ENCODE measurements at regions not wholly inside any gene's neighbourhood (a gene's known extent, or its start where the extent isn't known, plus 50 kb on each side); places are given as distances from the start of the nearest gene placed in this dataset.

DNA sequence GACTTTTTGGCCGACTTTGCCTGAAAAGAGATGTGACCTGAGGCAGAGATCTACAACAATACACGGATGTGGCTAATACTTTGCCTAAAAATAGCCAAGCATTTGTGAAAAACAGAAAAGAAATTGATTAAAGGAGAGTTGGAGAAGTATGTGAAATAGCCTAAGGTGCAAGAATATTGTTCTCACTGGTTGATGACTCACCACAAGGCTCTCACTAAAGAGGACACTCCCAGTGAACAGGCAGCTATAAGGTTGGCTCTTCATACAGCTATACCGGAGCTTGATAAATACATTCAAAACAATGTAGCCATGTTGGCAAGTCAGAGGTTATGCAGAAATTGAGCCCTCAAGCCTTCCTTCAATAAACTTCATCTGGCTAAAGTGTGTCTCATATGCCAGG is 317.2 kb upstream of the GRAMD2B start:
- no peak overlapping the region for H2AFZ ChIP-seq (ENCODE audit: low read length)
- H3K36me3 ChIP-seq (ENCODE audit: insufficient read depth, low read length): no peaks in the 10 kb centered on the region
- no peaks in the 10 kb centered on the region for H3K4me1 ChIP-seq (ENCODE audit: low read length)
- H4K20me1 ChIP-seq (ENCODE audit: insufficient read depth, low read depth, low read length): no peaks in the 10 kb centered on the region
- no peaks in the 10 kb centered on the region; the same call in none of the 2 replicates for H3K9me3 ChIP-seq (ENCODE audit: low read length)
- no peaks in the 10 kb centered on the region; the same call in 1 of the 2 replicates for H3K9me2 ChIP-seq (replicated peaks; ENCODE audit: insufficient read depth, low read length)
- H3K27me3 ChIP-seq (ENCODE audit: low read length): no peaks in the 10 kb centered on the region
- H3K4me3 ChIP-seq (ENCODE audit: low read length): no peak overlapping the region
- DNase-seq: no peak
- H3K27ac ChIP-seq (ENCODE audit: low read length): no peak overlapping the region
- H3K79me2 ChIP-seq (ENCODE audit: low read length): no peaks in the 10 kb centered on the region
- H3K4me2 ChIP-seq (ENCODE audit: low read depth, low read length, poor library complexity, severe bottlenecking): no peak overlapping the region
- no peak overlapping the region for H3K9ac ChIP-seq (ENCODE audit: low read length)

DNA sequence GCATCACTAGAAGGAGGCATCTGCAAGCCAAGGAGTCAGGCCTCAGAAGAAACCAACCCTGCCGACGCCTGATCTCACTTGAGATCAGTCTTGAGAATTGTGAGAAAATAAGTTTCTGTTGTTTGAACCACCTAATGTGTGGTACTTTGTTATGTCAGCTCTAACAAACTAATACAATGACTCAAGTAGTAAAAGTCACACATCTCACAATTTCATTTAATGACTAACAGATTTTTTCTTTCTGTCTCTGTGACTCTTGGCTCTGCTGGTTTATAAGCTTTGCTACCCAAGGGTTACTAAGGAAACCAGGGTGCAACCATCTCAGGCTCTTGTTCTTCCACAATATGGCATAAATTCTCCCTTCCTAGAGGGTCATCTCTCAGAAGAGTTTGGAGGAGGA is 315.8 kb upstream of the GRAMD2B start:
- H3K36me3 ChIP-seq (ENCODE audit: insufficient read depth, low read length): no peaks in the 10 kb centered on the region
- H3K79me2 ChIP-seq (ENCODE audit: low read length): no peaks in the 10 kb centered on the region
- no peak overlapping the region for H2AFZ ChIP-seq (ENCODE audit: low read length)
- no peaks in the 10 kb centered on the region for H3K4me1 ChIP-seq (ENCODE audit: low read length)
- no peak for DNase-seq
- H3K4me2 ChIP-seq (ENCODE audit: low read depth, low read length, poor library complexity, severe bottlenecking): no peak overlapping the region
- H3K9me2 ChIP-seq (replicated peaks; ENCODE audit: insufficient read depth, low read length): no peaks in the 10 kb centered on the region; the same call in 1 of the 2 replicates
- no peak overlapping the region for H3K4me3 ChIP-seq (ENCODE audit: low read length)
- H4K20me1 ChIP-seq (ENCODE audit: insufficient read depth, low read depth, low read length): no peaks in the 10 kb centered on the region
- H3K27me3 ChIP-seq (ENCODE audit: low read length): no peaks in the 10 kb centered on the region
- no peak overlapping the region for H3K27ac ChIP-seq (ENCODE audit: low read length)
- H3K9me3 ChIP-seq (ENCODE audit: low read length): no peaks in the 10 kb centered on the region; the same call in 1 of the 2 replicates
- H3K9ac ChIP-seq (ENCODE audit: low read length): no peak overlapping the region

DNA sequence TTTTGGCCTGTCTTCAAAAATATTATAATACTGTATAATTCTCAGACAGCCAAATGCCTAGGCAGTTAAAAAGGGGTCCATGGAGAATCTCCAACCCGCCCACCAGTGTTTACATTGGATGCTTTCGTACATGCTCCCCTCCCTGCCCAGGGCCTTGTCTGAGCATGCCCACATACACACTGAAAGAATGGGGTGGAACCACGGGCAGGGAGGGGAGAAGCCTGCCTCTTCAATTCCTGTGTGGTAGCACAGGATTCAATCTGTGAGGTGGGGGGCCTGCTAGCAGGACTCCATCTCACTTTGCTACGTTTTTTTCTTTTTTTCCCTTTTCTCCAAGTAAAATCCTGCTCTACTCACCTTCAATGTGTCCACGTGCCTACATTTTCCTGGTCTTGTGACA is 314.7 kb upstream of the GRAMD2B start:
- Histone ChIP-seq H4K20me1 (ENCODE audit: insufficient read depth, low read depth, low read length) (no peaks in the 10 kb centered on the region), H3K27ac (ENCODE audit: low read length) (no peak overlapping the region), H3K4me1 (ENCODE audit: low read length) (no peaks in the 10 kb centered on the region), H3K9me3 (ENCODE audit: low read length) (no peaks in the 10 kb centered on the region; the same call in 1 of the 2 replicates), H3K4me3 (ENCODE audit: low read length) (no peak overlapping the region), H3K27me3 (ENCODE audit: low read length) (no peaks in the 10 kb centered on the region), H3K9ac (ENCODE audit: low read length) (no peak overlapping the region), H2AFZ (ENCODE audit: low read length) (no peak overlapping the region), H3K36me3 (ENCODE audit: insufficient read depth, low read length) (no peaks in the 10 kb centered on the region), H3K79me2 (ENCODE audit: low read length) (no peaks in the 10 kb centered on the region), H3K9me2 (replicated peaks; ENCODE audit: insufficient read depth, low read length) (no peaks in the 10 kb centered on the region), H3K4me2 (ENCODE audit: low read depth, low read length, poor library complexity, severe bottlenecking) (no peak overlapping the region)
- no peak for DNase-seq

DNA sequence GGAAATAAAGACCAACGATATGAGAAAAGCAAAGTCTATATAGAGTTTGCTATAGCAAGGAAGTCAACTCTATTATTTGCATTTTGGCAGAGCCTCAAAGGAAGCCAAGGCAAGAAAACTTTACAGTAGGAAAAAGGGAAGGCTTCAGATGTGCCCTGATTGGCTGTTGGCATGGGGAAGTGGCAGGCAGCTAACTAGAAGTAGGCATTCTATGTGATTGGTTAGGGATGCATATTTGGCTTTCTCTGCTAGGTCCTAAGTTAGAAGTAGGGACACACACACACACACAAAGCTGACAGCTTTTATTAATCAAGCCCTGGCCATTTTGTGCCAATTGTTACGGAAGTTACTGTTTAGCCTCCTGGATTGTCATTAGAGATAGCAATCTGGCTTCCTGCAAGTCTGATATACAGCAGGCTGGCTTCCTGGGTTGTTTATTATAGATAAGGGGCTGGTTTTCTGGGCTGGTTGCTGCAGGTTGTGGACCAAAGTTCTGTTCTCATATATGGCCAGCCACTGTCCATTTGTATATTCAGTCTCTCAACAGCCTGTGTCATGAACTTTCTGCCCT is 308.1 kb upstream of the GRAMD2B start:
- no peaks in the 10 kb centered on the region for H3K36me3 ChIP-seq (ENCODE audit: insufficient read depth, low read length)
- H3K4me2 ChIP-seq (ENCODE audit: low read depth, low read length, poor library complexity, severe bottlenecking): no peak overlapping the region
- no peak overlapping the region for H3K9ac ChIP-seq (ENCODE audit: low read length)
- H3K79me2 ChIP-seq (ENCODE audit: low read length): no peaks in the 10 kb centered on the region
- H3K27ac ChIP-seq (ENCODE audit: low read length): no peak overlapping the region
- H3K27me3 ChIP-seq (ENCODE audit: low read length): no peaks in the 10 kb centered on the region
- no peaks in the 10 kb centered on the region for H3K9me3 ChIP-seq (ENCODE audit: low read length)
- no peak overlapping the region for H3K4me3 ChIP-seq (ENCODE audit: low read length)
- H4K20me1 ChIP-seq (ENCODE audit: insufficient read depth, low read depth, low read length): no peaks in the 10 kb centered on the region
- H3K4me1 ChIP-seq (ENCODE audit: low read length): no peaks in the 10 kb centered on the region
- no peaks in the 10 kb centered on the region; the same call in 1 of the 2 replicates for H3K9me2 ChIP-seq (replicated peaks; ENCODE audit: insufficient read depth, low read length)
- no peak overlapping the region for H2AFZ ChIP-seq (ENCODE audit: low read length)
- DNase-seq: no peak

DNA sequence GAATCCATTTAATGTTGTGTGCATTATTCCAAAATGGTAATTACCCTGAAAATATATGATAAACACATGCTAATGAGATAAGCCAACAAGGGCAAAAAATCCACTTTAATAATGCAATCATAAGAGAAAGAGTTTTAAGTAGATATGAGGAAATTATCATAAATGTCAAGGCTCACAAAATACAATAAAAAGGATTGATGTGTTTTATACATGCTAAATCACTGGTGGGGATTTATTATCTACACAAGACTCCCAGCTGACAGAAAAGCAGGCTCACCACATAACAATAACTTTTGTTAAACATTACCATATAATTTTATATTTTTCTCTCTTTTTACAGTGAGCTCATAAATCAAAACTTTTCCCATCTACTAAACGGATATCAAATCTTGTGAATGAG is 306.2 kb upstream of the GRAMD2B start:
- Histone ChIP-seq H4K20me1 (ENCODE audit: insufficient read depth, low read depth, low read length) (no peaks in the 10 kb centered on the region), H3K9me3 (ENCODE audit: low read length) (no peaks in the 10 kb centered on the region), H3K4me2 (ENCODE audit: low read depth, low read length, poor library complexity, severe bottlenecking) (no peak overlapping the region), H3K4me1 (ENCODE audit: low read length) (no peaks in the 10 kb centered on the region), H3K9ac (ENCODE audit: low read length) (no peak overlapping the region), H3K27me3 (ENCODE audit: low read length) (no peaks in the 10 kb centered on the region), H3K9me2 (replicated peaks; ENCODE audit: insufficient read depth, low read length) (no peaks in the 10 kb centered on the region; the same call in 1 of the 2 replicates), H3K4me3 (ENCODE audit: low read length) (no peak overlapping the region), H3K79me2 (ENCODE audit: low read length) (no peaks in the 10 kb centered on the region), H2AFZ (ENCODE audit: low read length) (no peak overlapping the region), H3K27ac (ENCODE audit: low read length) (no peak overlapping the region), H3K36me3 (ENCODE audit: insufficient read depth, low read length) (no peaks in the 10 kb centered on the region)
- DNase-seq: no peak

DNA sequence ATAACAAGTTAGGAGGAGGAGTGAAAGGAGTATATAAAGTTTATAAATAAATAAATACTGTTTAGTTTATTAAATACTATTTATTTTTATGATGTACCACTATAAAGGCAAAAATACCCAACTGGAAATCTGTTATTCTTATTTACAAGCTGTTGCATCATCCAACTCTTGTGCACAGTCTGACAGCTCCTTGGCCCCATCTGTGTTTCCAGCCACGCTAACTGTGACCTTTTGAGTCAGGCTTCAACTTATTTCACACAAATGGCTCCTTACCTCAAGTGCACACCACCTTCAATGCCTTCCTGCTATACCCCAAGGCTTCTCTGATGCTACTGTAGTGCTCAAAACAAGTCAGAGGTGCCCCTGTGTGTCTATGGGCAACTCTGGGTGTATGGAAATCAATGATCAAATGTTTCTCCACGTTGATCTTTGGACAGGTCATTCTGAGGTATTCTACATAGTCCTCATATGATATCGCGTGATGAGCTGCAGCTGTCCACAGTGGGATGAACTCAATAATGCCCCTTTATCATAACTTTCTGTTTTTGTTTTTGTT is 303.2 kb upstream of the GRAMD2B start:
- H3K4me2 ChIP-seq (ENCODE audit: low read depth, low read length, poor library complexity, severe bottlenecking): no peak overlapping the region
- H4K20me1 ChIP-seq (ENCODE audit: insufficient read depth, low read depth, low read length): no peaks in the 10 kb centered on the region
- H3K36me3 ChIP-seq (ENCODE audit: insufficient read depth, low read length): no peaks in the 10 kb centered on the region
- H3K4me1 ChIP-seq (ENCODE audit: low read length): no peaks in the 10 kb centered on the region
- H3K9me3 ChIP-seq (ENCODE audit: low read length): no peaks in the 10 kb centered on the region
- H3K9me2 ChIP-seq (replicated peaks; ENCODE audit: insufficient read depth, low read length): no peaks in the 10 kb centered on the region
- H3K79me2 ChIP-seq (ENCODE audit: low read length): no peaks in the 10 kb centered on the region
- no peak overlapping the region for H3K9ac ChIP-seq (ENCODE audit: low read length)
- no peaks in the 10 kb centered on the region for H3K27me3 ChIP-seq (ENCODE audit: low read length)
- no peak for DNase-seq
- H3K4me3 ChIP-seq (ENCODE audit: low read length): no peak overlapping the region
- H2AFZ ChIP-seq (ENCODE audit: low read length): no peak overlapping the region
- no peak overlapping the region for H3K27ac ChIP-seq (ENCODE audit: low read length)

DNA sequence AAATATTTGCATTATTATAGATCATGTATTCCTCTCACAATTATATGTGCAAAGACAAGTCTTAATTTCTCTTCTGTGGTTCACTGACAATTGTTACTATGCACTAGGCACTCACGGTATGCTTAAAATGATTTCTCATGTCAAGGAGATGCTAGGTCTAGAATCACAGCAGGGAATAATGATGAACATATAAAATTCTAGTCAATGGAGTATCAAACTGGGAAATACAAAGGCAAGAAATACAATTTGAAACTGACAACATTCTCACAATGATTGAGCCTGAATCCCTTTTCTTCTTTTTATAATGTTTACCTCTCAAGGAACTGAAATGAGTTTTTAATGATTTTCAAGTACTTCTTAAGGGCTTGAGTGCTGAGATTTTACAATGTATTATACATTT is 302.3 kb upstream of the GRAMD2B start:
- no peak overlapping the region for H3K4me2 ChIP-seq (ENCODE audit: low read depth, low read length, poor library complexity, severe bottlenecking)
- no peaks in the 10 kb centered on the region for H3K9me2 ChIP-seq (replicated peaks; ENCODE audit: insufficient read depth, low read length)
- H2AFZ ChIP-seq (ENCODE audit: low read length): no peak overlapping the region
- no peaks in the 10 kb centered on the region for H3K4me1 ChIP-seq (ENCODE audit: low read length)
- no peak overlapping the region for H3K9ac ChIP-seq (ENCODE audit: low read length)
- H3K36me3 ChIP-seq (ENCODE audit: insufficient read depth, low read length): no peaks in the 10 kb centered on the region
- no peaks in the 10 kb centered on the region for H3K27me3 ChIP-seq (ENCODE audit: low read length)
- H3K4me3 ChIP-seq (ENCODE audit: low read length): no peak overlapping the region
- no peak overlapping the region for H3K27ac ChIP-seq (ENCODE audit: low read length)
- H3K9me3 ChIP-seq (ENCODE audit: low read length): no peaks in the 10 kb centered on the region
- H3K79me2 ChIP-seq (ENCODE audit: low read length): no peaks in the 10 kb centered on the region
- DNase-seq: no peak
- no peaks in the 10 kb centered on the region for H4K20me1 ChIP-seq (ENCODE audit: insufficient read depth, low read depth, low read length)

DNA sequence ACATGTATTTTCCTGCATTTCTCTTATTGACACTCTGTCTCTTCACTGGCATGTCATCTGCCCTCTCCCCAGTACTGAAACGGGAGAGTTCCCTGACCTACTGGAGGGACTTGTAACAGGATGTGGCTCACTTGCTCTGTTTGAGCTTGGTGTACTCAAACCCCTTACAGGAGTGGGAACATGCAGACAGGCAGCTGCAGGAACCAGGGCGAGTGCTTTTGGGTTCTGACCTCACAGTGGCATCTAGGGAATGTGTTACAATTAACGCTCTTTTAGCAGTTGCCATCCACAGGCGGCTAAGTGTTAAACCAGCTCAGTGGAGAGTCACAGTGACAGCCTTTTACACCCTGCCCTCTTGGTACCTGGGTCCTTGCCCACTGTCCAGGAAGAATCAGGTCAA is 300.3 kb upstream of the GRAMD2B start:
- H3K9me2 ChIP-seq (replicated peaks; ENCODE audit: insufficient read depth, low read length): no peaks in the 10 kb centered on the region
- no peak overlapping the region for H3K4me2 ChIP-seq (ENCODE audit: low read depth, low read length, poor library complexity, severe bottlenecking)
- H3K36me3 ChIP-seq (ENCODE audit: insufficient read depth, low read length): no peaks in the 10 kb centered on the region
- H3K27me3 ChIP-seq (ENCODE audit: low read length): no peaks in the 10 kb centered on the region
- H3K79me2 ChIP-seq (ENCODE audit: low read length): no peaks in the 10 kb centered on the region
- no peak overlapping the region for H3K4me3 ChIP-seq (ENCODE audit: low read length)
- no peaks in the 10 kb centered on the region for H3K4me1 ChIP-seq (ENCODE audit: low read length)
- H3K9ac ChIP-seq (ENCODE audit: low read length): no peak overlapping the region
- H3K27ac ChIP-seq (ENCODE audit: low read length): no peak overlapping the region
- no peaks in the 10 kb centered on the region for H3K9me3 ChIP-seq (ENCODE audit: low read length)
- H2AFZ ChIP-seq (ENCODE audit: low read length): no peak overlapping the region
- no peaks in the 10 kb centered on the region for H4K20me1 ChIP-seq (ENCODE audit: insufficient read depth, low read depth, low read length)
- DNase-seq: no peak

Measured in Karpas-422 (cell line).